ENCODE measurements at regions not wholly inside any gene's neighbourhood (a gene's known extent, or its start where the extent isn't known, plus 50 kb on each side); places are given as distances from the start of the nearest gene placed in this dataset.

DNA sequence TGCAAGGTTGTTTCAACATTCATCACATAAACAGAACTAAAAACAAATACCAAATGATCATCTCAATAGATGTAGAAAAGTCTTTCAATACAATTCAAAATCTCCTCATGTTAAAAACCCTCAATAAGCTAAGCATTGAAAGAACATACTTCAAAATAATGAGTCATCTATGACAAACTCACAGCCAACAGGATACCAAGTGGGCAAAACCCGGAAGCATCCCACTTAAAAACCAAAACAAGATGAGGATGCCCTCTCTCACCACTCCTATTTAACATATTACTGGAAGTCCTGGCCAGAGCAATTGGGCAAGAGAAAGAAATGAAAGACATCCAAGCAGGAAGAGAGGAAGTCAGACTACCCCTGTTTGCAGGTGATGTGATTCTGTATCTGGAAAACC is 992.2 kb upstream of the PIK3C3 start:
- TF ChIP-seq EZH2phosphoT487 (IDR thresholded peaks at IDR 0.05; ENCODE audit: borderline replicate concordance, low read length), result no peak
- TF ChIP-seq, protein P1, sequence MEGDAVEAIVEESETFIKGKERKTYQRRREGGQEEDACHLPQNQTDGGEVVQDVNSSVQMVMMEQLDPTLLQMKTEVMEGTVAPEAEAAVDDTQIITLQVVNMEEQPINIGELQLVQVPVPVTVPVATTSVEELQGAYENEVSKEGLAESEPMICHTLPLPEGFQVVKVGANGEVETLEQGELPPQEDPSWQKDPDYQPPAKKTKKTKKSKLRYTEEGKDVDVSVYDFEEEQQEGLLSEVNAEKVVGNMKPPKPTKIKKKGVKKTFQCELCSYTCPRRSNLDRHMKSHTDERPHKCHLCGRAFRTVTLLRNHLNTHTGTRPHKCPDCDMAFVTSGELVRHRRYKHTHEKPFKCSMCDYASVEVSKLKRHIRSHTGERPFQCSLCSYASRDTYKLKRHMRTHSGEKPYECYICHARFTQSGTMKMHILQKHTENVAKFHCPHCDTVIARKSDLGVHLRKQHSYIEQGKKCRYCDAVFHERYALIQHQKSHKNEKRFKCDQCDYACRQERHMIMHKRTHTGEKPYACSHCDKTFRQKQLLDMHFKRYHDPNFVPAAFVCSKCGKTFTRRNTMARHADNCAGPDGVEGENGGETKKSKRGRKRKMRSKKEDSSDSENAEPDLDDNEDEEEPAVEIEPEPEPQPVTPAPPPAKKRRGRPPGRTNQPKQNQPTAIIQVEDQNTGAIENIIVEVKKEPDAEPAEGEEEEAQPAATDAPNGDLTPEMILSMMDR (IDR thresholded peaks at IDR 0.05; ENCODE audit: low read depth, low read length, poor library complexity, severe bottlenecking), result no peak

Data from DOHH2 (cell line).